SK-N-SH (cell line): ENCODE measurements at regions not wholly inside any gene's neighbourhood (a gene's known extent, or its start where the extent isn't known, plus 50 kb on each side); places are given as distances from the start of the nearest gene placed in this dataset.

ENCODE experiments used
- CTCF ChIA-PET: fragments of 300-600, 350-600 bp; formaldehyde crosslinking; extraction: SDS; loops from one replicate; lab custom pipeline; 2021; lab: Yijun Ruan, JAX
- POLR2A ChIA-PET: fragments of 350-600 bp; sonication (Branson Sonifier 250); formaldehyde crosslinking; extraction: SDS; loops from one replicate; lab custom pipeline; 2020; ENCODE audit warnings: antibody characterized with exemption, inconsistent platforms; lab: Yijun Ruan, JAX
- DNase-seq: peaks from one replicate; pipeline ENCODE4 v3.0.0; 2012
- H2AFZ ChIP-seq: fragments of 200-600 bp; sonication (generic); 2 replicates; pipeline ENCODE4 v1.8.1; 2016; ENCODE audit warnings: antibody characterized with exemption, mild to moderate bottlenecking, low read depth
- H3F3A ChIP-seq: fragments of 200-600 bp; sonication (generic); replicated peaks from 2 replicates; pipeline ENCODE3; 2016; ENCODE audit warnings: antibody characterized with exemption, mild to moderate bottlenecking; ENCODE audit not compliant: insufficient read depth
- H3K27ac ChIP-seq, 2 experiments: fragments of 200-500 bp in 1 of 2; fragments of 200-600 bp in 1 of 2; sonication (Bioruptor generic) in 1 of 2; sonication (generic), shearing (Covaris generic) in 1 of 2; 2 replicates each; pipeline versions ENCODE4 v1.5.1 to v1.6.1; 2014 to 2016; ENCODE audit warnings: low read depth in 2 of 2, inconsistent platforms in 1 of 2, low read length in 1 of 2, mild to moderate bottlenecking in 1 of 2, mixed read lengths in 1 of 2
- H3K27me3 ChIP-seq: fragments of 200-600 bp; sonication (generic), shearing (Covaris generic); 2 replicates; pipeline ENCODE4 v1.6.1; 2016; ENCODE audit warnings: mixed run types; ENCODE audit not compliant: insufficient read depth
- H3K36me3 ChIP-seq, 2 experiments: fragments of 200-500 bp in 1 of 2; fragments of 200-600 bp in 1 of 2; sonication (Bioruptor generic) in 1 of 2; sonication (generic) in 1 of 2; replicated peaks in 1 of 2; 2 replicates each; pipeline versions ENCODE3 to v1.5.1; 2014 to 2016; ENCODE audit warnings: low read length in 1 of 2, mild to moderate bottlenecking in 1 of 2; ENCODE audit not compliant: insufficient read depth in 2 of 2, control insufficient read depth in 1 of 2
- H3K4me1 ChIP-seq, 2 experiments: fragments of 200-500 bp in 1 of 2; fragments of 200-600 bp in 1 of 2; sonication (Bioruptor generic) in 1 of 2; sonication (generic), shearing (Covaris generic) in 1 of 2; 2 replicates each; pipeline versions ENCODE4 v1.5.1 to v1.6.1; 2014 to 2016; ENCODE audit warnings: low read depth in 1 of 2, low read length in 1 of 2, mixed run types in 1 of 2; ENCODE audit not compliant: insufficient read depth in 2 of 2, control insufficient read depth in 1 of 2
- H3K4me2 ChIP-seq: fragments of 200-600 bp; sonication (generic), shearing (Covaris generic); 2 replicates; pipeline ENCODE4 v1.6.1; 2017; ENCODE audit warnings: mixed run types
- H3K4me3 ChIP-seq, 2 experiments: fragments of 200-500 bp in 1 of 2; fragments of 200-600 bp in 1 of 2; sonication (Bioruptor generic) in 1 of 2; sonication (generic), shearing (Covaris generic) in 1 of 2; 2 replicates each; pipeline versions ENCODE4 v1.5.1 to v1.8.1; 2014 to 2016; ENCODE audit warnings: low read depth in 2 of 2, inconsistent platforms in 1 of 2, low read length in 1 of 2, mild to moderate bottlenecking in 1 of 2, mixed read lengths in 1 of 2, moderate library complexity in 1 of 2
- H3K79me2 ChIP-seq: fragments of 200-600 bp; sonication (generic); 2 replicates; pipeline ENCODE4 v1.8.1; 2017; ENCODE audit warnings: mild to moderate bottlenecking; ENCODE audit not compliant: insufficient read depth
- H3K9ac ChIP-seq: fragments of 200-600 bp; sonication (generic); 2 replicates; pipeline ENCODE4 v1.6.1; 2017; ENCODE audit warnings: mixed run types
- H3K9me2 ChIP-seq: fragments of 200-600 bp; sonication (generic); 2 replicates; pipeline ENCODE4 v1.6.1; 2017; ENCODE audit warnings: mixed run types
- H3K9me3 ChIP-seq: fragments of 200-600 bp; sonication (generic); 2 replicates; pipeline ENCODE4 v1.6.1; 2017; ENCODE audit warnings: mixed run types, mild to moderate bottlenecking, moderate library complexity
- H4K20me1 ChIP-seq: fragments of 200-600 bp; sonication (generic); 2 replicates; pipeline ENCODE4 v1.6.1; 2017; ENCODE audit warnings: mild to moderate bottlenecking, mixed run types; ENCODE audit not compliant: insufficient read depth
- NFIC ChIP-seq: IDR thresholded peaks from 2 replicates; pipeline ENCODE4 v1.4.0; 2012; ENCODE audit warnings: borderline replicate concordance
- NRF1 ChIP-seq: IDR thresholded peaks from 2 replicates; pipeline ENCODE4 v1.6.1; 2012; ENCODE audit warnings: low read depth, mild to moderate bottlenecking, low read length
- PBX3 ChIP-seq: IDR thresholded peaks from 2 replicates; pipeline ENCODE4; 2012
- RCOR1 ChIP-seq: fragments of 150-350 bp; IDR thresholded peaks from 2 replicates; pipeline ENCODE4 v1.6.1; 2017; ENCODE audit warnings: antibody characterized with exemption, low read length
- SIN3A ChIP-seq: IDR thresholded peaks from 2 replicates; pipeline ENCODE4 v1.6.1; 2012; ENCODE audit warnings: low read depth, mild to moderate bottlenecking, low read length, moderate library complexity, borderline replicate concordance
- TCF12 ChIP-seq: IDR thresholded peaks from 2 replicates; pipeline ENCODE4 v1.4.0; 2012
- whole genome bisulfite sequencing: methylation state at CpG from one replicate; pipeline ENCODE4 v1.1.6; 2017; ENCODE audit warnings: low lambda C conversion rate; 5-methylcytosine and 5-hydroxymethylcytosine counted together
- TF ChIP-seq, protein P1 (sequence below): fragments of 150-350 bp; IDR thresholded peaks from 2 replicates; pipeline ENCODE4 v1.6.1; 2017; ENCODE audit warnings: antibody characterized with exemption, low read length, low read depth, borderline replicate concordance
- TF ChIP-seq, protein P2 (sequence below): IDR thresholded peaks from 2 replicates; pipeline ENCODE4 v1.4.0; 2012; ENCODE audit warnings: low read depth
- TF ChIP-seq, protein P3 (sequence below): IDR thresholded peaks from 2 replicates; pipeline ENCODE4 v1.6.1; 2012; ENCODE audit warnings: mild to moderate bottlenecking, low read depth, low read length, moderate library complexity

DNA sequence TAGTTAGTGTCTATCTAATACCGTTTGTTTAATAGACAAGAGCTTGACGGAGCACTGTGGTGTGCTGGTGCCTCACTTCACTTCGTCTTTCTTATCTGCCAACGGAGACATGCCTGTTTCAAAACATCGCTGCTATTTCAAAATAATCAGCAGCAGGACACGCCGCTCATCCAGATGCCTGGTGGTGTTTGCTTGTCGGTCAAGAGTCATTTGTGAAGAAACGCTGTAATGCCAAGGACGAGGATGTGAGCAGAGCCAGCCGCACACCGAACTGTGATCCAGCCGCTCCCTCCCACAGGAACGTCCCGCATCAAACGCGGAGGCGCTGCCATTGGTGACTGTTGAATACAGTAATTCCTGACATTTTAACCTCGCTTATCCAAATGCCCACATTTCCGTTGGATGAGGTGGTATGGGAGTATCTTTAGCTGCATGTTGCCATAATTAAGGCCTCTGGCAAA lies 432.4 kb downstream of the FBXO15 start:
- peak overlapping the region; percentile 70 for H3K4me2 ChIP-seq
- no peaks in the 10 kb centered on the region for H3K79me2 ChIP-seq
- WGBS = 3% methylated on average over 20 of the region's 20 CpGs
- H3K27me3 ChIP-seq = no peaks in the 10 kb centered on the region
- no peak overlapping the region for H3K27ac ChIP-seq
- ChIA-PET CTCF (no interaction called here), POLR2A (no interaction called here)
- peak overlapping the region; percentile 70; the same call in 1 of the 2 replicates for H2AFZ ChIP-seq
- H4K20me1 ChIP-seq = no peaks in the 10 kb centered on the region
- H3K9me3 ChIP-seq = no peaks in the 10 kb centered on the region
- H3K9me2 ChIP-seq = no peaks in the 10 kb centered on the region
- H3F3A ChIP-seq = peaks cover 16% of the 10 kb centered on the region
- TF ChIP-seq PBX3 = no peak; the same call in 1 of the 2 replicates
- TF ChIP-seq, protein P1, sequence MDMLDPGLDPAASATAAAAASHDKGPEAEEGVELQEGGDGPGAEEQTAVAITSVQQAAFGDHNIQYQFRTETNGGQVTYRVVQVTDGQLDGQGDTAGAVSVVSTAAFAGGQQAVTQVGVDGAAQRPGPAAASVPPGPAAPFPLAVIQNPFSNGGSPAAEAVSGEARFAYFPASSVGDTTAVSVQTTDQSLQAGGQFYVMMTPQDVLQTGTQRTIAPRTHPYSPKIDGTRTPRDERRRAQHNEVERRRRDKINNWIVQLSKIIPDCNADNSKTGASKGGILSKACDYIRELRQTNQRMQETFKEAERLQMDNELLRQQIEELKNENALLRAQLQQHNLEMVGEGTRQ = no peak
- TF ChIP-seq, protein P2, sequence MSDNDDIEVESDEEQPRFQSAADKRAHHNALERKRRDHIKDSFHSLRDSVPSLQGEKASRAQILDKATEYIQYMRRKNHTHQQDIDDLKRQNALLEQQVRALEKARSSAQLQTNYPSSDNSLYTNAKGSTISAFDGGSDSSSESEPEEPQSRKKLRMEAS = 0 out of 2 replicates have a peak, but pooled peaks have one; percentile 5
- no peaks in the 10 kb centered on the region for H3K36me3 ChIP-seq
- H3K9ac ChIP-seq = no peak overlapping the region
- peak overlapping the region; percentile 21 to 46; a peak in 2 of 4 replicates for H3K4me3 ChIP-seq
- DNase-seq = no peak
- peaks cover 0 to 5% of the 10 kb centered on the region in 2 experiments; a peak in 2 of 4 replicates for H3K4me1 ChIP-seq

DNA sequence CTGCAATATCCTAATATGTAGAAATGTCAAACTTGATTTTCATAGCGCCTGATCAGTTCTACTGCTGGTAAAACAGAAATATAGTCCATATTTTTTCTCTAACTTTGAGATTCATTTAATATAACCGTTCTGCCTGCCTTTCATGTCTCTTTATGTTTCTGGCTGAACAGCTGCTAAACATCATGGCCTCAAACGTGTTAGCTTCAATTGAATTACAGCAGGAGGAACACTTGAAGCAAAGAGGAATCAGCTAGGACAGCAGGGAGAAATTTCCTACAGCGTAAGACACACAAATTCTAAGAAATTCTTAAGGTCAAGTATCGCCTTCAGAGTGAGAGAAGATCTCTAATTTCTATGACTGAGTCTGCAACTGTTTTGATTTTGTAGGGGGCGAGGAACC lies 433.2 kb downstream of the FBXO15 start:
- no peak for DNase-seq
- Histone ChIP-seq H3K9ac (no peak overlapping the region), H3K4me1 (peaks cover 0 to 5% of the 10 kb centered on the region in 2 experiments; a peak in 2 of 4 replicates), H3K36me3 (no peaks in the 10 kb centered on the region), H3K4me2 (no peak overlapping the region), H3K4me3 (no peak overlapping the region), H4K20me1 (no peaks in the 10 kb centered on the region), H3K9me2 (no peaks in the 10 kb centered on the region), H3K27ac (no peak overlapping the region), H3F3A (peaks cover 16% of the 10 kb centered on the region), H3K79me2 (no peaks in the 10 kb centered on the region), H3K9me3 (no peaks in the 10 kb centered on the region), H2AFZ (peak overlapping the region; percentile 13; the same call in 1 of the 2 replicates), H3K27me3 (no peaks in the 10 kb centered on the region)
- ChIA-PET POLR2A (no interaction called here), CTCF (interaction anchor here (0.7 kb wide), 1 partner anchor 9 kb away, joined by 3 read pairs; no protein-coding TSS in a partner anchor)
- WGBS = 53% methylated on average over 6 of the region's 6 CpGs
- TF ChIP-seq SIN3A (no peak), RCOR1 (no peak), PBX3 (no peak), NFIC (no peak), NRF1 (no peak), TCF12 (no peak)
- TF ChIP-seq, protein P3, sequence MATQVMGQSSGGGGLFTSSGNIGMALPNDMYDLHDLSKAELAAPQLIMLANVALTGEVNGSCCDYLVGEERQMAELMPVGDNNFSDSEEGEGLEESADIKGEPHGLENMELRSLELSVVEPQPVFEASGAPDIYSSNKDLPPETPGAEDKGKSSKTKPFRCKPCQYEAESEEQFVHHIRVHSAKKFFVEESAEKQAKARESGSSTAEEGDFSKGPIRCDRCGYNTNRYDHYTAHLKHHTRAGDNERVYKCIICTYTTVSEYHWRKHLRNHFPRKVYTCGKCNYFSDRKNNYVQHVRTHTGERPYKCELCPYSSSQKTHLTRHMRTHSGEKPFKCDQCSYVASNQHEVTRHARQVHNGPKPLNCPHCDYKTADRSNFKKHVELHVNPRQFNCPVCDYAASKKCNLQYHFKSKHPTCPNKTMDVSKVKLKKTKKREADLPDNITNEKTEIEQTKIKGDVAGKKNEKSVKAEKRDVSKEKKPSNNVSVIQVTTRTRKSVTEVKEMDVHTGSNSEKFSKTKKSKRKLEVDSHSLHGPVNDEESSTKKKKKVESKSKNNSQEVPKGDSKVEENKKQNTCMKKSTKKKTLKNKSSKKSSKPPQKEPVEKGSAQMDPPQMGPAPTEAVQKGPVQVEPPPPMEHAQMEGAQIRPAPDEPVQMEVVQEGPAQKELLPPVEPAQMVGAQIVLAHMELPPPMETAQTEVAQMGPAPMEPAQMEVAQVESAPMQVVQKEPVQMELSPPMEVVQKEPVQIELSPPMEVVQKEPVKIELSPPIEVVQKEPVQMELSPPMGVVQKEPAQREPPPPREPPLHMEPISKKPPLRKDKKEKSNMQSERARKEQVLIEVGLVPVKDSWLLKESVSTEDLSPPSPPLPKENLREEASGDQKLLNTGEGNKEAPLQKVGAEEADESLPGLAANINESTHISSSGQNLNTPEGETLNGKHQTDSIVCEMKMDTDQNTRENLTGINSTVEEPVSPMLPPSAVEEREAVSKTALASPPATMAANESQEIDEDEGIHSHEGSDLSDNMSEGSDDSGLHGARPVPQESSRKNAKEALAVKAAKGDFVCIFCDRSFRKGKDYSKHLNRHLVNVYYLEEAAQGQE = no peak
